IMR-90 (cell line): ENCODE measurements at regions not wholly inside any gene's neighbourhood (a gene's known extent, or its start where the extent isn't known, plus 50 kb on each side); places are given as distances from the start of the nearest gene placed in this dataset.

Source experiments
- ATAC-seq: fragments of 200-7000 bp; cut with Tn5 transposase; 2 replicates; pipeline ENCODE4 v1.9.1; 2020; ENCODE audit warnings: low read depth, mild to moderate bottlenecking, moderate library complexity
- BruUV-seq: library from RNA; stranded (reverse); fragments of 400-500 nt; replicated peaks from 2 replicates; lab custom pipeline; 2021; lab: Mats Ljungman, UMichigan
- CTCF ChIA-PET: fragments of 300-600 bp; formaldehyde crosslinking; extraction: SDS; loops from one replicate; lab custom pipeline; 2021; ENCODE audit warnings: antibody characterized with exemption; lab: Yijun Ruan, JAX
- POLR2A ChIA-PET: fragments of 300-600 bp; sonication (Branson Sonifier 250); formaldehyde crosslinking; loops from one replicate; lab custom pipeline; 2022; ENCODE audit warnings: antibody characterized with exemption; ENCODE audit not compliant: unreplicated experiment; lab: Charles Lee
- DNase-seq: peaks from one replicate; pipeline ENCODE4 v3.0.0; 2013
- H2AFZ ChIP-seq: replicated peaks from 2 replicates; pipeline ENCODE3; 2013; ENCODE audit warnings: low read length, mild to moderate bottlenecking; ENCODE audit not compliant: poor library complexity
- H2AK5ac ChIP-seq: 2 replicates; pipeline ENCODE4 v1.6.1; 2013; ENCODE audit warnings: low read depth, low read length, inconsistent platforms
- H2AK9ac ChIP-seq: replicated peaks from 2 replicates; pipeline ENCODE3; 2013; ENCODE audit warnings: mild to moderate bottlenecking, low read depth, low read length, moderate library complexity; ENCODE audit not compliant: poor library complexity
- H2BK120ac ChIP-seq: 2 replicates; pipeline ENCODE4 v1.6.1; 2013; ENCODE audit warnings: low read depth, low read length, inconsistent platforms
- H2BK15ac ChIP-seq: 3 replicates; pipeline ENCODE4 v1.6.1; 2013; ENCODE audit warnings: low read depth, low read length, inconsistent platforms
- H2BK20ac ChIP-seq: 2 replicates; pipeline ENCODE4 v1.6.1; 2013; ENCODE audit warnings: low read depth, mild to moderate bottlenecking, inconsistent platforms, low read length, moderate library complexity
- H2BK5ac ChIP-seq: 2 replicates; pipeline ENCODE4 v1.6.1; 2013; ENCODE audit warnings: mild to moderate bottlenecking, low read depth, low read length, inconsistent platforms; ENCODE audit not compliant: poor library complexity, severe bottlenecking
- H3K14ac ChIP-seq: replicated peaks from 2 replicates; pipeline ENCODE4 v1.6.1; 2013; ENCODE audit warnings: low read depth, low read length, inconsistent platforms
- H3K18ac ChIP-seq: 2 replicates; pipeline ENCODE4 v1.6.1; 2013; ENCODE audit warnings: low read depth, low read length, control low read depth
- H3K23ac ChIP-seq: 2 replicates; pipeline ENCODE4 v1.6.1; 2013; ENCODE audit warnings: low read depth, low read length, inconsistent platforms
- H3K27ac ChIP-seq: 2 replicates; pipeline ENCODE4 v1.5.1; 2013; ENCODE audit warnings: mild to moderate bottlenecking, control low read depth, low read length; ENCODE audit not compliant: insufficient read depth
- H3K27me3 ChIP-seq: 2 replicates; pipeline ENCODE4 v1.6.1; 2013; ENCODE audit warnings: low read length; ENCODE audit not compliant: control insufficient read depth, insufficient read depth
- H3K36me3 ChIP-seq: 2 replicates; pipeline ENCODE4 v1.6.1; 2013; ENCODE audit warnings: low read length, mixed read lengths; ENCODE audit not compliant: control insufficient read depth, insufficient read depth
- H3K4ac ChIP-seq: 2 replicates; pipeline ENCODE4 v1.6.1; 2013; ENCODE audit warnings: low read depth, low read length, inconsistent platforms
- H3K4me1 ChIP-seq: 2 replicates; pipeline ENCODE4 v1.6.1; 2013; ENCODE audit warnings: low read length, mixed read lengths; ENCODE audit not compliant: control insufficient read depth, insufficient read depth
- H3K4me2 ChIP-seq: 2 replicates; pipeline ENCODE4 v1.6.1; 2013; ENCODE audit warnings: low read depth, mild to moderate bottlenecking, control low read depth, low read length, moderate library complexity
- H3K4me3 ChIP-seq: 2 replicates; pipeline ENCODE4 v1.5.1; 2013; ENCODE audit warnings: low read depth, mild to moderate bottlenecking, control low read depth, low read length, moderate library complexity; ENCODE audit not compliant: insufficient read depth
- H3K56ac ChIP-seq: 2 replicates; pipeline ENCODE4 v1.6.1; 2013; ENCODE audit warnings: low read length, inconsistent platforms; ENCODE audit not compliant: insufficient read depth; ENCODE audit errors: extremely low read depth
- H3K79me1 ChIP-seq, 2 experiments: 2 replicates each; pipeline ENCODE4 v1.6.1; 2013; ENCODE audit warnings: low read length in 2 of 2, inconsistent platforms in 1 of 2, low read depth in 1 of 2
- H3K9ac ChIP-seq: 2 replicates; pipeline ENCODE4 v1.6.1; 2013; ENCODE audit warnings: low read depth, low read length, control low read depth
- H3K9me1 ChIP-seq: 2 replicates; pipeline ENCODE4 v1.6.1; 2013; ENCODE audit warnings: low read length, inconsistent platforms; ENCODE audit not compliant: insufficient read depth
- H3K9me3 ChIP-seq: 2 replicates; pipeline ENCODE4 v1.6.1; 2013; ENCODE audit warnings: low read length; ENCODE audit not compliant: control insufficient read depth, insufficient read depth
- H4K20me1 ChIP-seq: 2 replicates; pipeline ENCODE4 v1.6.1; 2013; ENCODE audit warnings: low read length, inconsistent platforms; ENCODE audit not compliant: insufficient read depth
- H4K5ac ChIP-seq: 2 replicates; pipeline ENCODE4 v1.6.1; 2013; ENCODE audit warnings: mild to moderate bottlenecking, low read depth, low read length, control low read depth
- H4K8ac ChIP-seq, 2 experiments: 2 replicates each; pipeline ENCODE4 v1.6.1; 2013; ENCODE audit warnings: low read depth in 2 of 2, low read length in 2 of 2, control low read depth in 1 of 2, inconsistent platforms in 1 of 2
- H4K91ac ChIP-seq: 2 replicates; pipeline ENCODE4 v1.6.1; 2013; ENCODE audit warnings: low read depth, low read length, inconsistent platforms; ENCODE audit not compliant: insufficient read depth
- BHLHE40 ChIP-seq: fragments of 150-350 bp; IDR thresholded peaks from 2 replicates; pipeline ENCODE4 v1.6.1; 2016; ENCODE audit warnings: mild to moderate bottlenecking, low read depth, low read length
- CEBPB ChIP-seq: IDR thresholded peaks from 2 replicates; pipeline ENCODE4 v1.6.1; 2012; ENCODE audit warnings: low read depth, low read length, improper control_type of control experiment
- CHD1 ChIP-seq: IDR thresholded peaks from 2 replicates; pipeline ENCODE4 v1.6.1; 2012; ENCODE audit warnings: low read depth, low read length, improper control_type of control experiment
- CTCF ChIP-seq: conservative IDR thresholded peaks from 2 replicates; pipeline ENCODE4 v1.5.1; 2012; ENCODE audit warnings: mild to moderate bottlenecking, low read depth, low read length, improper control_type of control experiment
- ELK1 ChIP-seq: fragments of 150-350 bp; IDR thresholded peaks from 2 replicates; pipeline ENCODE4 v1.6.1; 2016; ENCODE audit warnings: low read depth, mild to moderate bottlenecking, low read length, moderate library complexity, borderline replicate concordance
- FOS ChIP-seq: fragments of 150-350 bp; IDR thresholded peaks from 2 replicates; pipeline ENCODE4 v1.6.1; 2016; ENCODE audit warnings: low read depth, low read length
- MAFK ChIP-seq: IDR thresholded peaks from 2 replicates; pipeline ENCODE4 v1.6.1; 2012; ENCODE audit warnings: low read depth, low read length, improper control_type of control experiment
- MAZ ChIP-seq: IDR thresholded peaks from 2 replicates; pipeline ENCODE4 v1.6.1; 2012; ENCODE audit warnings: low read depth, mild to moderate bottlenecking, low read length, improper control_type of control experiment, moderate library complexity, borderline replicate concordance
- MXI1 ChIP-seq: IDR thresholded peaks from 2 replicates; pipeline ENCODE4 v1.6.1; 2012; ENCODE audit warnings: low read depth, mild to moderate bottlenecking, low read length, moderate library complexity, borderline replicate concordance
- NFE2L2 ChIP-seq: fragments of 150-350 bp; IDR thresholded peaks from 2 replicates; pipeline ENCODE4 v1.6.1; 2016; ENCODE audit warnings: low read depth, mild to moderate bottlenecking, low read length
- POLR2A ChIP-seq: IDR thresholded peaks from 2 replicates; pipeline ENCODE4 v1.6.1; 2012; ENCODE audit warnings: mild to moderate bottlenecking, low read depth, low read length
- RAD21 ChIP-seq: IDR thresholded peaks from 2 replicates; pipeline ENCODE4 v1.6.1; 2012; ENCODE audit warnings: low read length, improper control_type of control experiment
- RCOR1 ChIP-seq: IDR thresholded peaks from 2 replicates; pipeline ENCODE4 v1.6.1; 2012; ENCODE audit warnings: mild to moderate bottlenecking, low read length, improper control_type of control experiment; ENCODE audit not compliant: insufficient replicate concordance
- RFX5 ChIP-seq: IDR thresholded peaks from 2 replicates; pipeline ENCODE4 v1.8.0; 2012; ENCODE audit warnings: low read depth, mild to moderate bottlenecking, low read length, moderate library complexity
- SMC3 ChIP-seq: fragments of 150-350 bp; IDR thresholded peaks from 2 replicates; pipeline ENCODE4 v1.6.1; 2016; ENCODE audit warnings: low read depth, mild to moderate bottlenecking, antibody characterized with exemption, low read length, moderate library complexity
- USF2 ChIP-seq: fragments of 150-350 bp; IDR thresholded peaks from 2 replicates; pipeline ENCODE4 v1.6.1; 2017; ENCODE audit warnings: mild to moderate bottlenecking, antibody characterized with exemption, low read length, low read depth
- WGBS, 2 experiments: methylation state at CpG; one replicate each; pipeline versions ENCODE4 v1.1.5 to v1.1.7; 2013; ENCODE audit warnings: missing lambda C conversion rate in 2 of 2; ENCODE audit not compliant: insufficient read length in 1 of 2; ENCODE audit errors: extremely low coverage in 2 of 2; 5-methylcytosine and 5-hydroxymethylcytosine counted together
- dilution Hi-C: fragments of 300-500 bp; cut with HindIII; formaldehyde crosslinking; loops from one replicate; pipeline ENCODE4 v1.14.3; 2018; ENCODE audit warnings: low sequenced_read_pairs; ENCODE audit not compliant: unreplicated experiment
- in situ Hi-C: fragments of 300-500 bp; cut with MboI; formaldehyde crosslinking; loops from 3 replicates; pipeline ENCODE4 v1.14.3; 2019; ENCODE audit warnings: low sequenced_read_pairs, inconsistent platforms, mixed read lengths
- intact Hi-C: fragments of 100-400 bp; cut with micrococcal nuclease; formaldehyde crosslinking; loops from 2 replicates; pipeline ENCODE4 v1.10.0; 2022

- ChIA-PET POLR2A (no interaction called here), CTCF (no interaction called here)
- in situ Hi-C loops = no loop called here
- H3K4ac ChIP-seq = no peak overlapping the region
- no peak overlapping the region for H3K23ac ChIP-seq
- no peak overlapping the region for H2BK15ac ChIP-seq
- no peak overlapping the region for H3K9ac ChIP-seq
- H3K27ac ChIP-seq = no peak overlapping the region
- H4K20me1 ChIP-seq = no peaks in the 10 kb centered on the region
- no peaks in the 10 kb centered on the region for H3K27me3 ChIP-seq
- WGBS, 2 experiments = 66% methylated on average over 26 of the region's 30 CpGs; no CpG with 5 or more reads in 1 of the 2 experiments
- no peaks in the 10 kb centered on the region for H3K36me3 ChIP-seq
- H3K14ac ChIP-seq = no peak overlapping the region
- no peaks in the 10 kb centered on the region for H3K9me1 ChIP-seq
- no peak overlapping the region for H2BK5ac ChIP-seq
- no peaks in the 10 kb centered on the region for H3K79me1 ChIP-seq
- no peak overlapping the region for H3K4me3 ChIP-seq
- H2AK5ac ChIP-seq = no peak overlapping the region
- ATAC-seq = no peak
- no peak for DNase-seq
- no peak overlapping the region for H3K56ac ChIP-seq
- no peak for TF ChIP-seq NFE2L2
- no peak for TF ChIP-seq MAFK
- TF ChIP-seq USF2 = no peak
- TF ChIP-seq CEBPB = no peak
- TF ChIP-seq CTCF = no peak
- no peak for TF ChIP-seq RCOR1
- no peak for TF ChIP-seq POLR2A
- no peak for TF ChIP-seq BHLHE40
- no peak for TF ChIP-seq RFX5
- no peak for TF ChIP-seq SMC3
- TF ChIP-seq MAZ = no peak
- no peak for TF ChIP-seq ELK1
- no peak for TF ChIP-seq FOS
- no peak for TF ChIP-seq RAD21
- no peak for TF ChIP-seq CHD1
- no peak for TF ChIP-seq MXI1
- no peak overlapping the region for H4K5ac ChIP-seq
- no peak overlapping the region for H2AK9ac ChIP-seq
- H2BK120ac ChIP-seq = no peak overlapping the region
- dilution Hi-C loops = no loop called here
- H3K18ac ChIP-seq = no peak overlapping the region
- H3K4me1 ChIP-seq = no peaks in the 10 kb centered on the region
- intact Hi-C loops = no loop called here
- H4K8ac ChIP-seq = no peak overlapping the region
- no peak overlapping the region for H2BK20ac ChIP-seq
- H3K4me2 ChIP-seq = no peak overlapping the region
- no TSS peak for BruUV-seq
- H2AFZ ChIP-seq = no peak overlapping the region
- H3K9me3 ChIP-seq = peaks cover 40% of the 10 kb centered on the region
- H4K91ac ChIP-seq = no peak overlapping the region
Observed at GRCh38 chr22:11605468-11605981, 3922.5 kb upstream of the OR11H1 start.
